ENCODE measurements at regions not wholly inside any gene's neighbourhood (a gene's known extent, or its start where the extent isn't known, plus 50 kb on each side); places are given as distances from the start of the nearest gene placed in this dataset.
A peak's percentile ranks its signal among the peaks of the same experiment; 100 is the strongest.
"Not testable (repeated sequence)": the region's sequence is repeated elsewhere in the genome, so short reads cannot be mapped to it uniquely, and the experiment has no call there.

DNA sequence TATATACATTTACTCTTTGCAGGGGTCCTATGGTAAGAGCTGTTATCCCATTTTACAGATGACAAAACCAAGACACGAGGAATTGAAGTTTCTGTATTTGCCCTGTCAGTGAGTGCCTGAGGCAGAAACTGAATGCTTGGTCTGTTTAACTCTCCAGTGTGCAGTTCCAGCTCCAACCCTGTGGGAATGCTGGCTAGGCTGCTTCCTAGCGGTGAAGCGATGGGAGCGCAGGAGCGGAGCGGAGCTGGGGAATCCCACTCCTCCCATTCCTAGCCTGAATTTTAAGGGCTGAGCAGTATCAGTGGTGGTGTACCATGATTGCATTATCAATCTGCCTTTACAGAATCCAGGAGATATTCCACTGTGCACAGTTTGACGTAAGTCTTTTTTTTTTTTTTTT, 202.3 kb downstream of the LRRC70 start:
- Mint-ChIP-seq H3K4me1 (peaks cover 0 to 2% (median 0%) of the 10 kb centered on the region in 4 donors), H3K9me3 (no peaks in the 10 kb centered on the region), H3K4me3 (no peak overlapping the region), H3K27me3 (no peaks in the 10 kb centered on the region), H3K36me3 (no peaks in the 10 kb centered on the region), H3K27ac (no peak overlapping the region)
- H3K27me3 ChIP-seq (ENCODE audit: control insufficient read depth, insufficient read depth, low read length) = no peaks in the 10 kb centered on the region
- H3K27ac ChIP-seq (ENCODE audit: insufficient read depth, low read length, poor library complexity, severe bottlenecking) = no peak overlapping the region
- H3K4me1 ChIP-seq (ENCODE audit: control insufficient read depth, insufficient read depth, low read length, poor library complexity, severe bottlenecking) = no peaks in the 10 kb centered on the region
- ATAC-seq (ENCODE audit: low read depth in 2 of 2) = no peak
- no peak for DNase-seq
- no peaks in the 10 kb centered on the region for H3K36me3 ChIP-seq (ENCODE audit: control insufficient read depth, insufficient read depth, low read length)
- H3K9me3 ChIP-seq (ENCODE audit: control insufficient read depth in 2 of 2, low read length in 2 of 2) = no peaks in the 10 kb centered on the region
- H3K4me3 ChIP-seq (ENCODE audit: low read depth, low read length) = no peak overlapping the region

DNA sequence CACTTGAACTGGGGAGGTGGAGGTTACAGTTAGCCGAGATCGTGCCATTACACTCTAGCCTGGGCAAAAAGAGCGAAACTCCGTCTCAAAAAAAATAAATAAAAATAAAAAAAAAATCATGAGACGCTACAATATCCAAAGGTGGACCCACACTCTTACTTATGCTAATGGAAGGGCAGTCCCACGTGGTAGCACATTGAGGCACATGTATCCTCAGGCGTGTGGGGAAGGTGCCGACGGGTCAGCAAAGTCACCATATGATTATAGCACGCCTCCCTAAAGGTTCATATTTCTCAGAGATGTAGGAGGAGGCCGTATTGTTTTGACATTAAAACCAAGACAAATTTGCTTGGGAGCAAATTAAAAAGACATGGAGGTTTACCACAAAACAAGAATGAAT, 201.6 kb downstream of the LRRC70 start:
- no peak overlapping the region for H3K4me3 Mint-ChIP-seq

DNA sequence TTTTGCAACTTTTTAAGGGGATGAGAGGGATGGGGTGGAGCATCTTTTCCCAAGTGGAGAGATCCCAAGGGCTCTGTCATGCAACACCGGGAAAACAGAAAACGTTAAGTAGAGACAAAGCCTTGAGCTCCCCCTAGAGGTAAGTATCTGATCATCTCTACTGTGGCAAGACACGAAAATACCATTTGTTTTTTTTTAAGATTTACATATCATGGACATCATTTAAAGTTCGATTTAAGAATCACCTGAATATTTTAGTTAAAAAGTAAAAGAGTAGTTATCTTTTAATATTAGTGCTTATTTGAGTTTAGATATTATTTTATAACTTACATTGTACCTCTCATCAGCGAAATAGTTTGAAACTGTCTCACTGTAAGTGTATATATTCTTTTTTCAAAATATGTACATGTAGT, 200.4 kb downstream of the LRRC70 start:
- H3K4me1 ChIP-seq (ENCODE audit: control insufficient read depth, insufficient read depth, low read length, poor library complexity, severe bottlenecking) = no peaks in the 10 kb centered on the region
- Mint-ChIP-seq H3K4me1 (peaks cover 0 to 2% (median 0%) of the 10 kb centered on the region in 4 donors), H3K27ac (no peak overlapping the region), H3K27me3 (no peaks in the 10 kb centered on the region), H3K9me3 (no peaks in the 10 kb centered on the region), H3K36me3 (no peaks in the 10 kb centered on the region), H3K4me3 (no peak overlapping the region)
- no peaks in the 10 kb centered on the region for H3K36me3 ChIP-seq (ENCODE audit: control insufficient read depth, insufficient read depth, low read length)
- DNase-seq = peak in 2 of 3 donors; percentile 25 to 43
- H3K27ac ChIP-seq (ENCODE audit: insufficient read depth, low read length, poor library complexity, severe bottlenecking) = no peak overlapping the region
- ATAC-seq (ENCODE audit: low read depth in 2 of 2) = no peak
- H3K9me3 ChIP-seq (ENCODE audit: control insufficient read depth in 2 of 2, low read length in 2 of 2) = no peaks in the 10 kb centered on the region
- peak overlapping the region; percentile 4 for H3K4me3 ChIP-seq (ENCODE audit: low read depth, low read length)
- no peaks in the 10 kb centered on the region for H3K27me3 ChIP-seq (ENCODE audit: control insufficient read depth, insufficient read depth, low read length)

More for the DNA sequence above, 201.6 kb downstream of the LRRC70 start:
- Histone ChIP-seq H3K4me1 (ENCODE audit: control insufficient read depth, insufficient read depth, low read length, poor library complexity, severe bottlenecking) (no peaks in the 10 kb centered on the region), H3K9me3 (ENCODE audit: control insufficient read depth in 2 of 2, low read length in 2 of 2) (no peaks in the 10 kb centered on the region), H3K36me3 (ENCODE audit: control insufficient read depth, insufficient read depth, low read length) (no peaks in the 10 kb centered on the region), H3K27ac (ENCODE audit: insufficient read depth, low read length, poor library complexity, severe bottlenecking) (no peak overlapping the region), H3K27me3 (ENCODE audit: control insufficient read depth, insufficient read depth, low read length) (no peaks in the 10 kb centered on the region), H3K4me3 (ENCODE audit: low read depth, low read length) (no peak overlapping the region)
- DNase-seq = no peak
- no peak for ATAC-seq (ENCODE audit: low read depth in 2 of 2)
- Mint-ChIP-seq H3K27me3 (no peaks in the 10 kb centered on the region), H3K36me3 (no peaks in the 10 kb centered on the region), H3K9me3 (no peaks in the 10 kb centered on the region), H3K27ac (no peak overlapping the region), H3K4me1 (peaks cover 0 to 2% (median 0%) of the 10 kb centered on the region in 4 donors)

DNA sequence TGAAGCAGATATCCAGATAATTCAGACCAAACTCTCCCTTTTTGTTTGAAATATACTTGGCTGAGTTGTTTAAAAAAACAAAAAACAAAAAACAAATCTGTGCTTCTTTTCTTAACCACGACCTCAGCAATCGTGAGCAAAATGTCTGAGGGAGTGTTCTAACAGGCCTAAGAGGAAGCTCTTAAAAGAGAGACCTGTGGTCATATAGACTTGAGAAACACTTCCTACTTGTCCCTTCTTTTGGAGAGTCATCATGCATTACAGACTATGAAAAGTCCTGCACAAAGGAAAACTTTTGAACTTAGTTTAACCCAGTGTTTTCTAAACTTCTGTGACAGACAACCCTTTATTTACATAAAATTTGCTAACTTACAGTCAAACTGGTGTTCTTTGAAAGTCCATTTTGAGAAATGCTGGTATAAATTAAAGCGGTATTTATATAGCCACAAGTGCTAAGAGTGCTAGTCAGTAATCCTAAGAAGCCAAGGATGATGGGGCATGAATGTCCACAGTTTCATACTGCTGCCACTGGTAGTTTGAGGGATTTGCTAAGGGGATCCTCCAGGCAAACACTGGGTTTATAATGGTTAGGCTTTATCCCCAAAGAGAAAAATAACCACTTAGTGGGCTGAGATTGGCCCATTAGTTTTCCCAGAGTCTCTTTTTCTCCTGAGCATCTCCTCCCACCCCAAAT, 199.8 kb downstream of the LRRC70 start:
- Histone ChIP-seq H3K9me3 (ENCODE audit: control insufficient read depth in 2 of 2, low read length in 2 of 2) (no peaks in the 10 kb centered on the region), H3K27me3 (ENCODE audit: control insufficient read depth, insufficient read depth, low read length) (no peaks in the 10 kb centered on the region), H3K4me1 (ENCODE audit: control insufficient read depth, insufficient read depth, low read length, poor library complexity, severe bottlenecking) (no peaks in the 10 kb centered on the region), H3K4me3 (ENCODE audit: low read depth, low read length) (peak overlapping the region; percentile 4), H3K27ac (ENCODE audit: insufficient read depth, low read length, poor library complexity, severe bottlenecking) (no peak overlapping the region), H3K36me3 (ENCODE audit: control insufficient read depth, insufficient read depth, low read length) (no peaks in the 10 kb centered on the region)
- ATAC-seq (ENCODE audit: low read depth in 2 of 2) (no peak), DNase-seq (peak in 1 of 3 donors; percentile 1)
- Mint-ChIP-seq H3K4me1 (peaks cover 0 to 2% (median 0%) of the 10 kb centered on the region in 4 donors), H3K36me3 (no peaks in the 10 kb centered on the region), H3K27me3 (no peaks in the 10 kb centered on the region), H3K4me3 (no peak overlapping the region), H3K27ac (no peak overlapping the region), H3K9me3 (no peaks in the 10 kb centered on the region)

DNA sequence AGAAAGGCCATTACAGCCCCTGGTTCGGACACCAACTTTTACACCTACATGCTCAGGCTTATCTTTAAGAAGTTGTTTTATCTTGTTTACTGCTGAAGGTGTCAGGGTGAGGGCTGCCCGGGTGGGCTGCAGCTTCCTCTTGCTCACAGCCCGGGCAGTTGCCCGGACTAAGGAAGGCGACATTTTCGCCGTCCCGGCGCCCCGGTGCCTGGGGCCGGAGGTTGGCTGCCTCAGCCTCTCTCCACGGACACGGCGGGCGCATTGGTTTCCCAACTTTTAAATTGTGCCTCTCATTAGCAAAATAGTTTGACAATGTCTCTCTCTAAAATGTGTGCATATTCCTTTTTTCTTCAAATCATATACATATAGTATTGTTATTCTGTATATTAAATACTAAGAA, 198.5 kb downstream of the LRRC70 start:
- H3K4me3 Mint-ChIP-seq; H3K4me3 ChIP-seq (ENCODE audit: low read depth, low read length); H3K36me3 Mint-ChIP-seq; H3K9me3 Mint-ChIP-seq; ATAC-seq (ENCODE audit: low read depth in 2 of 2); H3K9me3 ChIP-seq (ENCODE audit: control insufficient read depth in 2 of 2, low read length in 2 of 2); H3K4me1 Mint-ChIP-seq; H3K36me3 ChIP-seq (ENCODE audit: control insufficient read depth, insufficient read depth, low read length); DNase-seq; H3K27me3 Mint-ChIP-seq; H3K27ac Mint-ChIP-seq; H3K4me1 ChIP-seq (ENCODE audit: control insufficient read depth, insufficient read depth, low read length, poor library complexity, severe bottlenecking); H3K27ac ChIP-seq (ENCODE audit: insufficient read depth, low read length, poor library complexity, severe bottlenecking); H3K27me3 ChIP-seq (ENCODE audit: control insufficient read depth, insufficient read depth, low read length): not testable (repeated sequence)

DNA sequence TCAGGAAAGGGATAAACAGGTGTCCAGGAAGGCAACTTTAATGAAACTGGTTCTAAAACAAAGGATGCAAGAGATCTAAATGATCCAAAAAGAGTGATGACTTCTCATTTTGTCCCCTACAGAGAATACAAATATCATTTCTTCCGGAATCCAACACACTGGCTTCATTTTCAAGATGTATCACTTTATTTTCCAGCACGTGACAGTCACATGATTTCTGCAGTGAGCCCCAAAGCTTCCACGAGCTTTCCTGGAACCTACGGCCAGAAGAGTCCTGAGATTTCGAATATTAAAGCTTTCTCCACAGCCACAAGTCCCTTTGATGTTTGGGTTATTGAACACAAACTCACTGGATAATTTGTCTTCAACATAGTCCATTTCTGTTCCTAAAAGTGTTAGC, 198.0 kb downstream of the LRRC70 start:
- H3K4me1 Mint-ChIP-seq; H3K36me3 Mint-ChIP-seq; H3K9me3 Mint-ChIP-seq; H3K9me3 ChIP-seq (ENCODE audit: control insufficient read depth in 2 of 2, low read length in 2 of 2); H3K4me1 ChIP-seq (ENCODE audit: control insufficient read depth, insufficient read depth, low read length, poor library complexity, severe bottlenecking); DNase-seq; H3K27ac Mint-ChIP-seq; H3K4me3 Mint-ChIP-seq; H3K4me3 ChIP-seq (ENCODE audit: low read depth, low read length); H3K27me3 ChIP-seq (ENCODE audit: control insufficient read depth, insufficient read depth, low read length); H3K36me3 ChIP-seq (ENCODE audit: control insufficient read depth, insufficient read depth, low read length); H3K27me3 Mint-ChIP-seq; H3K27ac ChIP-seq (ENCODE audit: insufficient read depth, low read length, poor library complexity, severe bottlenecking); ATAC-seq (ENCODE audit: low read depth in 2 of 2): not testable (repeated sequence)

DNA sequence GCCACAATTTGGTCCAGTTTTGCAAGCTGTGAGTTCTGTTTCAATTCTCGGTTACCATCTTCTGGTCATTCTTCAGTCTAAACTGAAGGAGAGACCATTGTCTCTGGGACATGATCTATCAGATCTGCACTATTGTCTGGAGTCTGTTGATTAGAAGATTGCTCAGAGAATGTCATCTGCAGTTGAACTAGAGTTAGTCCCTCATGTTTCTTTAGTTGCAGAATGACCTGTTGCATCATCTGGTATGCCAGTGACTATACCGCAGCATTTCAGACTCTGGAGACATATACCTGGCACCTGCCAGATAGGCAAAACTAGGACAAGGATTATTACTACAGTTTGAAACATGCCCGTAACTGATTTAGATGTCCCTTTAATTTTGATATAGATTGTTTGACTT, 194.8 kb downstream of the LRRC70 start:
- Histone ChIP-seq H3K4me1 (ENCODE audit: control insufficient read depth, insufficient read depth, low read length, poor library complexity, severe bottlenecking) (no peaks in the 10 kb centered on the region), H3K36me3 (ENCODE audit: control insufficient read depth, insufficient read depth, low read length) (no peaks in the 10 kb centered on the region), H3K27ac (ENCODE audit: insufficient read depth, low read length, poor library complexity, severe bottlenecking) (no peak overlapping the region), H3K27me3 (ENCODE audit: control insufficient read depth, insufficient read depth, low read length) (no peaks in the 10 kb centered on the region), H3K9me3 (ENCODE audit: control insufficient read depth in 2 of 2, low read length in 2 of 2) (no peaks in the 10 kb centered on the region), H3K4me3 (ENCODE audit: low read depth, low read length) (no peak overlapping the region)
- Mint-ChIP-seq H3K27ac (no peak overlapping the region), H3K4me3 (no peak overlapping the region), H3K36me3 (no peaks in the 10 kb centered on the region), H3K27me3 (peaks cover 6% of the 10 kb centered on the region), H3K9me3 (no peaks in the 10 kb centered on the region), H3K4me1 (no peaks in the 10 kb centered on the region)
- no peak for ATAC-seq (ENCODE audit: low read depth in 2 of 2)
- DNase-seq = no peak

DNA sequence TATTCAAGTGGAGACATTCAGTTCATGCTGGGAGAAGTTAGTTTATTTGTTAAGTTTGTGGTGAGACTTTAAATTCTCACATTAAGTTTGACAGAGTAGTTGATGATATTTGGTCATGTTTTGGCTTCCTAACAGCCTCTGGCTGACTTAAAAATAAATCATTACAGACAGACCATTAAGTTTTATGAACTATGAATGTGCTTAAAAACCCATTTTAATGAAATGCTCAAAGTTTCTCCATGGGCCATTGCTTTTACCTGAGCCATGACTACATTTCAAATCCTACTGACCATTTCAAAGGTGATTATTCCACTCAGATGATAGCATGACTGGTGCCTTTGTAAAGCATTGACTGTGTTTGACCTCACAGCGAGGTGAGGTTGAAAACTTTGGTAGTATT, 192.7 kb downstream of the LRRC70 start:
- no peaks in the 10 kb centered on the region for H3K4me1 Mint-ChIP-seq
- H3K4me3 Mint-ChIP-seq = no peak overlapping the region
- ATAC-seq (ENCODE audit: low read depth in 2 of 2) (no peak), DNase-seq (no peak)
- Histone ChIP-seq H3K9me3 (ENCODE audit: control insufficient read depth in 2 of 2, low read length in 2 of 2) (no peaks in the 10 kb centered on the region), H3K27ac (ENCODE audit: insufficient read depth, low read length, poor library complexity, severe bottlenecking) (no peak overlapping the region), H3K4me1 (ENCODE audit: control insufficient read depth, insufficient read depth, low read length, poor library complexity, severe bottlenecking) (no peaks in the 10 kb centered on the region), H3K27me3 (ENCODE audit: control insufficient read depth, insufficient read depth, low read length) (no peaks in the 10 kb centered on the region), H3K36me3 (ENCODE audit: control insufficient read depth, insufficient read depth, low read length) (no peaks in the 10 kb centered on the region), H3K4me3 (ENCODE audit: low read depth, low read length) (no peak overlapping the region)
- no peaks in the 10 kb centered on the region for H3K9me3 Mint-ChIP-seq
- H3K36me3 Mint-ChIP-seq = no peaks in the 10 kb centered on the region
- peaks cover 6% of the 10 kb centered on the region for H3K27me3 Mint-ChIP-seq
- no peak overlapping the region for H3K27ac Mint-ChIP-seq
